ENCODE measurements at regions not wholly inside any gene's neighbourhood (a gene's known extent, or its start where the extent isn't known, plus 50 kb on each side); places are given as distances from the start of the nearest gene placed in this dataset.

DNA sequence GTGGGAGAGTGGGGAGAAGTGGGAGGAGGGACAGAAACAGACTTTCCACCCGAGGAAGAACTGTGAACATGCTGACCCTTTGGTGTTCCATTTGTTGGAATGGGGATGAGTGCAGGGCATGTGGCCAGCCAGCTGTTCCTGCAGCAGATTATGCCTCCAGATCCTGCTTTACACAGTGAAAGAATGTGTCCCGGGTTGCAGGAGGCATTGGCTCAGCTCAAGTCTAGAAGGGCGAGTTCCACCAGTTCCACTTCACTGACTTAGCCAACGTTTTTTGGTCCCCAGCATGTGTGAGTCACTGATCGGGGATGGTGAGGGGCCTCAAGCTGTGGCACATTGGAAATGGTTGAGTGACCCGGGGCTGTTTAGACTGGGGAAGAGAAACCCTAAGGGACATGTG is 307.0 kb upstream of the ROPN1 start:
- Histone ChIP-seq H3K4me3 (ENCODE audit: extremely low read depth in 1 of 4, insufficient read depth in 2 of 4, low read depth in 3 of 4, low read length in 4 of 4) (no peak overlapping the region), H2AK5ac (ENCODE audit: low read depth, low read length) (no peak overlapping the region), H3K23me2 (ENCODE audit: low read depth, low read length) (no peaks in the 10 kb centered on the region), H3K56ac (replicated peaks; ENCODE audit: insufficient read length, low read depth, low read length) (no peak overlapping the region), H2BK120ac (replicated peaks; ENCODE audit: low read depth, low read length) (no peak overlapping the region), H2BK20ac (ENCODE audit: low read length) (no peak overlapping the region), H2BK12ac (ENCODE audit: low read depth, low read length) (no peak overlapping the region), H3K27me3 (replicated peaks in 1 of 4; ENCODE audit: control insufficient read depth in 3 of 4, extremely low read depth in 1 of 4, insufficient read depth in 3 of 4, low read length in 3 of 4) (no peaks in the 10 kb centered on the region), H2AFZ (ENCODE audit: low read length) (no peak overlapping the region), H3K14ac (ENCODE audit: insufficient read length) (no peak overlapping the region), H3K4me2 (ENCODE audit: insufficient read depth in 1 of 2, low read depth in 2 of 2, low read length in 2 of 2) (no peak overlapping the region), H3K9ac (replicated peaks in 1 of 4; ENCODE audit: extremely low read depth in 1 of 4, low read depth in 3 of 4, low read length in 3 of 4) (no peak overlapping the region), H3K4ac (replicated peaks; ENCODE audit: insufficient read length, low read depth, low read length) (no peak overlapping the region), H4K91ac (replicated peaks; ENCODE audit: insufficient read length, low read length) (no peak overlapping the region), H2BK5ac (ENCODE audit: low read depth, low read length) (no peak overlapping the region), H3K9me3 (ENCODE audit: insufficient read depth in 2 of 2, low read depth in 1 of 2, low read length in 1 of 2) (no peaks in the 10 kb centered on the region), H3K4me1 (replicated peaks in 1 of 4; ENCODE audit: control insufficient read depth in 3 of 4, insufficient read depth in 4 of 4, low read length in 3 of 4) (no peaks in the 10 kb centered on the region; a peak in 1 of 7 replicates), H3K79me1 (ENCODE audit: low read depth, low read length) (no peaks in the 10 kb centered on the region), H2BK15ac (ENCODE audit: low read length) (no peak overlapping the region), H3K27ac (ENCODE audit: low read depth, low read length) (no peak overlapping the region), H3K79me2 (ENCODE audit: control insufficient read depth in 1 of 2, insufficient read depth in 2 of 2, low read length in 2 of 2) (no peaks in the 10 kb centered on the region), H4K8ac (ENCODE audit: extremely low read depth, insufficient read depth, low read length) (peak overlapping the region; percentile 17; the same call in 1 of the 2 replicates), H3K23ac (ENCODE audit: insufficient read length) (no peak overlapping the region), H3K18ac (ENCODE audit: extremely low read depth, low read length) (no peak overlapping the region), H4K5ac (ENCODE audit: insufficient read length, low read depth, low read length) (no peak overlapping the region), H4K20me1 (replicated peaks in 1 of 2; ENCODE audit: control insufficient read depth in 1 of 2, insufficient read depth in 2 of 2, low read length in 2 of 2) (no peaks in the 10 kb centered on the region), H3K36me3 (ENCODE audit: control insufficient read depth in 2 of 4, insufficient read depth in 4 of 4, low read length in 3 of 4) (no peaks in the 10 kb centered on the region)
- ChIA-PET CTCF (ENCODE audit: partially characterized antibody) (interaction anchor here (0.7 to 3.2 kb wide), 5 partner anchors 10 to 170 kb away, joined by 3 to 21 read pairs (median 3); no protein-coding TSS in a partner anchor), POLR2A (ENCODE audit: partially characterized antibody) (no interaction called here)
- TF ChIP-seq, protein P1, sequence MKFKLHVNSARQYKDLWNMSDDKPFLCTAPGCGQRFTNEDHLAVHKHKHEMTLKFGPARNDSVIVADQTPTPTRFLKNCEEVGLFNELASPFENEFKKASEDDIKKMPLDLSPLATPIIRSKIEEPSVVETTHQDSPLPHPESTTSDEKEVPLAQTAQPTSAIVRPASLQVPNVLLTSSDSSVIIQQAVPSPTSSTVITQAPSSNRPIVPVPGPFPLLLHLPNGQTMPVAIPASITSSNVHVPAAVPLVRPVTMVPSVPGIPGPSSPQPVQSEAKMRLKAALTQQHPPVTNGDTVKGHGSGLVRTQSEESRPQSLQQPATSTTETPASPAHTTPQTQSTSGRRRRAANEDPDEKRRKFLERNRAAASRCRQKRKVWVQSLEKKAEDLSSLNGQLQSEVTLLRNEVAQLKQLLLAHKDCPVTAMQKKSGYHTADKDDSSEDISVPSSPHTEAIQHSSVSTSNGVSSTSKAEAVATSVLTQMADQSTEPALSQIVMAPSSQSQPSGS (IDR thresholded peaks at IDR 0.05; ENCODE audit: low read length) = no peak
- TF ChIP-seq SIN3A (conservative IDR thresholded peaks at IDR 0.05 in 1 of 2, IDR thresholded peaks at IDR 0.05 in 1 of 2; ENCODE audit: low read depth in 1 of 2, low read length in 2 of 2) (no peak), YY1 (IDR thresholded peaks at IDR 0.05; ENCODE audit: low read depth, low read length) (no peak), KDM5A (IDR thresholded peaks at IDR 0.05; ENCODE audit: low read length) (no peak), KDM1A (IDR thresholded peaks at IDR 0.05; ENCODE audit: borderline replicate concordance, low read length) (no peak), SRF (IDR thresholded peaks at IDR 0.05; ENCODE audit: low read depth, low read length) (no peak), JUND (IDR thresholded peaks at IDR 0.05; ENCODE audit: low read length) (no peak), SUZ12 (IDR thresholded peaks at IDR 0.05; ENCODE audit: low read length) (no peak), MAFK (IDR thresholded peaks at IDR 0.05; ENCODE audit: low read depth, low read length) (no peak), ASH2L (IDR thresholded peaks at IDR 0.05; ENCODE audit: low read length) (no peak)
- no peak for FAIRE-seq
- DNase-seq (ENCODE audit: low read depth in 1 of 2, low spot score in 2 of 2) = no peak
- WGBS, 2 experiments (ENCODE audit: extremely low coverage in 1 of 2, insufficient coverage in 1 of 2, insufficient read length in 1 of 2, insufficient replicate concordance in 2 of 2, low coverage in 1 of 2, low lambda C conversion rate in 2 of 2, missing lambda C conversion rate in 1 of 2) = 90% methylated on average over 6 of the region's 6 CpGs; no CpG with 5 or more reads in 1 of the 2 experiments
